IPS-NIHi7 (cell line): ENCODE measurements at regions not wholly inside any gene's neighbourhood (a gene's known extent, or its start where the extent isn't known, plus 50 kb on each side); places are given as distances from the start of the nearest gene placed in this dataset.
"Not testable (repeated sequence)": the region's sequence is repeated elsewhere in the genome, so short reads cannot be mapped to it uniquely, and the experiment has no call there.

Experiments
- DNase-seq: peaks from one replicate; pipeline ENCODE4 v3.0.0; 2012; ENCODE audit warnings: mixed read lengths; ENCODE audit errors: extremely low spot score

DNA sequence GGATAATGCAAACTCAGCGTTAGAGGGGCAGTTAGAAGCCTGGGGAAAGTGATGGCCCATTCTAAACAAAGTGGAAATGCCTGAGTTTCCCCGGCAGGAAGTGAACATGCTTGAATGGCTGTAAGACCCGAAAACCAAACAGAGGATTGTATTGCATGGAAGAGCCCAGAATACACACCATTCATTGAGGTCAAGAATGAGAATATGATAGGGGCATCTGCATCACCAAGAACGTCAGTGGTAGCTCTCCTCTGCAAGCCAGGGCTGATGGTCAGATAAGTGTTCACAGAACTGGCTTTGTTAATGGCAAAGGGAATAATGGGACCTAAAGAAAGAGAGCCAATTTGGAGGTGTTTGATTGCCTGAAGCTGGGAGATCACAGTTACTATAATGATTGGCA is 663.4 kb downstream of the KHDRBS2 start:
- DNase-seq, result no peak

DNA sequence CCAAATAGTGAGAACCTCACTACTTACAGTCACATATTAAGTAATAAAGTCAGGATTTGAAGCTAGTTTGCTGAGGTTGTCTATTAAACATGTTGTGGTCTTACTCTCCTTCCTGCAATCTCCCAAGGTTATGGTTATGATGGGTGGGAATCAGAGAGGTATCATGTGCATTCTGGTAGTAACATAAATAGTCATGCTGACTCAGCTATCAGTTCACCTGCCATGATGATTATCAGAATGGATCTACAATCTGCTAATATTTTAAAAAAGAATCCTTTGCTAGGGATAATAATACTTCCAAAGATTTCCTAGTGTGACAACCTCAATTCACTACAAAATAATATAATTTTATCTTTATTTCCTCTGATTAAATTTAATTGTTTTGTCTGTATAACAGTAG is 671.9 kb downstream of the KHDRBS2 start:
- no peak for DNase-seq

DNA sequence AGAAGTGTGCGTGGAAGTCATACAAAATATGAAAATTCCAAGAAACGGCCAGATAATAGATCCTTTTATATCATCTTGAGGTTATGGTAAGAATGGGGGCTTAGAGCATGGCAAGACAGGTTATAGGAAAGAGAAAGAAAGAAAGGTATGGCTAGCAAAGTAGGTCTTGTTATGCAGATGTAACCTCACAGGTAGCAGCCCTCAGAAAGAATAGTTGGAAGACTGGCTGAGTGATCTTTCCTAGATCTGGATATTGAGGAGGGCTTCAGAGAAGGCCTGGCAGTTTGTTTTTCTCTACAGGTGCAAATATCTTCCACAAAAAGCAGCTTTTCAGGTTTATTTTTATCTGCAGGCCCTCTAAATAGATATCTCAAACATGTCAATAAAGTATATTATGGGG is 679.5 kb downstream of the KHDRBS2 start:
- peak; percentile 28 for DNase-seq

DNA sequence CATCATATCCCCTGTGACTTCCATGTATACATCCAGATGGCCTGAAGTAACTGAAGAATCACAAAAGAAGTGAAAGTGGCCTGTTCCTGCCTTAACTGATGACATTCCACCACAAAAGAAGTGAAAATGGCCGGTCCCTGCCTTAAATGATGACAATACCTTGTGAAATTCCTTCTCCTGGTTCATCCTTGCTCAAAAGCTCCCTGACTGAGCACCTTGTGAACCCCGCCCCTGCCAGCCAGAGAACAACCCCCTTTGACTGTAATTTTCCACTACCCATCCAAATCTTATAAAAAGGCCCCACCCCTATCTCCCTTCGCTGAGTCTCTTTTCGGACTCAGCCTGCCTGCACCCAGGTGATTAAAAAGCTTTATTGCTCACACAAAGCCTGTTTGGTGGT is 680.2 kb downstream of the KHDRBS2 start:
- not testable (repeated sequence) for DNase-seq

DNA sequence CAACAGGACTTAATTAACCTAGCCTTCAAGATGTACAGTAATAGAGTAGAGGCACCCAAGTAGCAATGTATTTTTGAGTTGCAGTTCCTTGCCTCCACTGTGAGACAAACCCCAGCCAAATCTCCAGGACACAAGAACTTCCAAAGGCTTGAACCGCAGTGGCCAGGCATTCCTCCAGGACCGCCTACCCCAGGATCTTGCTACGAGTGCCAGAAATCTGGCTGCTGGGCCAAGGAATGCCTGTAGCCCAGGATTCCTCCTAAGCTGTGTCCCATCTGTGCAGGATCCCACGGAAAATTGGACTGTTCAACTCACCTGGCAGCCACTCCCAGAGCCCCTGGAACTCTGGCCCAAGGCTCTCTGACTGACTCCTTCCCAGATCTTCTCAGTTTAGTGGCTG is 683.9 kb downstream of the KHDRBS2 start:
- not testable (repeated sequence) for DNase-seq

DNA sequence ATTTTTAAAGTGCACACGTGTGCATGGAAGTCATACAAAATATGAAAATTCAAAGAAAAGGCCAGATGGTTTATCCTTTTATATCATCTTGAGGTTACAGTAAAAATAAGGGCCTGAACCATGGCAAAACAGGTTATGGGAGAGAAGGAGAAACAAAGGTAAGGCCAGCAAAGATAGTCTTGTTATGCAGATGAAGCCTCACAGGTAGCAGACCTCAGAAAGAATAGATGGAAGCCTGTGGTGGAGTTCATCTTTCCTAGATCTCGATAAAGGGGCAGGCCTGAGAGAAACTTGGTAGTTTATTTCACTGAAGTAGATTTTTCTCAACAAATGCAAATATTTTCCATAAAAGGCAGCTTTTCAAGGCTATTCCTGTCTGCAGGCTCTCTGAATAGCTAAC is 693.8 kb downstream of the KHDRBS2 start:
- peak; percentile 11 for DNase-seq

DNA sequence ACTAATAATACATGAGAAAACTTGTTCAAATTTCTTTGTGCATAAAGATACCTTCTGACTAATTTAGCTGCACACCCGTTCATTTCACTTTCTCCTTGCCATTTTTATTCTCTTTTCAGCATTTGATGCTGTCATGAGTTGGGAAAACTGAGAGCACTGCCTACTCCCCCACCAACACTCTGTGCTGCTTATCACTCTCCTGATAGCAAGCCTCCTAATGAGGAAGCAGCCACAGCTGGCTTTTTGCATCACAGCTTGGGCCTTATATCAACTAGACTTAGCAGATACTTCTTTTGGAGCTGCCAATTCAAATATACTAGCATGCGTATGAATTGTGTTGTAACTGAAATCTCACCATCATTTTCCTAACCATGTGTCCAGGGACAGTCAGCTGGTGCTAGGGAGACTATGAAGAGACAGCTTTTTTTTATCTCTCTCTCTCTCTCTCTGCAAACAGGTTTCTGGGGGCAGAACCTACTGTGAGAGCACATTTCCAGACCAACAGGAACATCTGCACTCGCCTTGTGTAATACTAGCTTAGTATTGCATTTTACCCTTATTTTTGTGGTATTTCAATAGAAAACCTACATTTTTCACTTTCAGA is 699.0 kb downstream of the KHDRBS2 start:
- DNase-seq, result no peak

DNA sequence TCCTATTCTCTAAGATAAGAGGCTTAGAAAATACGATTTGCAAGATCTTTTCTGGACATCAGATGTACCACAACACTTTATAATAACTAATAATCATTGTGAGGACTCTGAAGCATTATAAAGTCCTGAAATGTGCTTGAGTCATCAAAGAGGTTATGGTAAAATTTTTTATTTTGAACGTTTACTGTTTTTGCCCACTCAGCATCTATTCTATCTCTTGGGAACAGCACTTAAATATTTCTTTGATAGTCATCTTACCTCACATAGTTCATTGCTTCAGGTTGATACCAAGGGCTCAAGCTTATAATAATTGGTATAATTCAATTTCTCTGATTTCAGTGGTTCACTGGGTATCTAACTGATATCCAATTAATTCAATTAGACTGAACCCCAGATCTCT is 700.5 kb downstream of the KHDRBS2 start:
- no peak for DNase-seq

DNA sequence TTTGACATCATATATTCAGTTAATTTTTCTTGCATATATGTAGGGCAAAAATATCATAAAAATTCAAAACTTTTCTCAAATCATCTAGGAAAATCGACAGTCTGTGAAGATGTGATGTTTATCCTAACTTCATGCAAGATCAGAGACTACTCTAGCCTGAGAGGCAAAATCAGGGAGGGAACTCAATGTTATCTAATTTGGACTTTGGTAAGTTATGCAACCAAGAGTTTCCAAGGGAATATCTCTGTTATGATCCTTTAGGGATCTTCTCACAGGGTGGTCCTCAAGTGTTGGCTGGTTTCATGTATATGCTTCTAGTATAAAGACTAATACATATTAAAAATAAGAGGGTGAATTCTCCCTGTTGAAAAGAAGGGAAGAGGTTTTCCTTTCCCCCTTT is 723.9 kb downstream of the KHDRBS2 start:
- DNase-seq, result no peak

DNA sequence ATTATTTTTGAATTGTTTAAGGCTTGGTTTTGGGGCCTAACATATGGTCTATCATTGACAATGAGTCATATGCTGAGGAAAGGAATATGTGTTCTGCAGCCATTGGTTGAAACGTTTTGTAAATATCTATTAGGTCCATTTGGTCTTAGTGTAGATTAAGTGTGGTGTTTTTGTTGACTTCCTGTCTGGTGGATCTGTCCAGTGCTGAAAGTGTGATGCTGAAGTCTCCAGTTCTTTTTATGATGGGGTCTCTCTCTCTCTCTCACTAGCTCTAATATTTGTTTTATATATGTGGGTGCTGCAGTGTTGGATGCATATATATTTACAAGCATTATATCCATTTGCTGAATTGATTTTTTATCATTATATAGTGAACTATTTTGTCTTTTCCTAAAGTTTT is 727.2 kb downstream of the KHDRBS2 start:
- no peak for DNase-seq

DNA sequence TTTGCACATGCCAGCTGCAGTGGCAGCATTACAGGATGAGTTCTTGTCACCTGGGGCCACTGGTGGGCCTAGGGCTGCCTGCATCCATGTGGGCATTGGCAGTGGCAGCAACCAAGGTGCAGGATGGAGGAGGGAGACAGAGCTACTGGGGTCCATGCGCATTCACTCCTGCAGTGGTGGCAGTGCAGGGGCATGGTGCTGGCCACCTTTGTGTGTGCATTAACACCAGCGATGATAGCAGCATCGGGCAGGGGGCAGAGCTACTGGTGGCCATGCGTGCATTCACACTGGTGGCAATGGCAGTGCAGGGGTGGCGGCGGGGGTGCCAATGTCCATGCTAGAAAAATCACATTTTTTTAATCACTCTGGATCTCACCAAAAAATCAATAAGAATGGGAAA is 730.0 kb downstream of the KHDRBS2 start:
- no peak for DNase-seq

DNA sequence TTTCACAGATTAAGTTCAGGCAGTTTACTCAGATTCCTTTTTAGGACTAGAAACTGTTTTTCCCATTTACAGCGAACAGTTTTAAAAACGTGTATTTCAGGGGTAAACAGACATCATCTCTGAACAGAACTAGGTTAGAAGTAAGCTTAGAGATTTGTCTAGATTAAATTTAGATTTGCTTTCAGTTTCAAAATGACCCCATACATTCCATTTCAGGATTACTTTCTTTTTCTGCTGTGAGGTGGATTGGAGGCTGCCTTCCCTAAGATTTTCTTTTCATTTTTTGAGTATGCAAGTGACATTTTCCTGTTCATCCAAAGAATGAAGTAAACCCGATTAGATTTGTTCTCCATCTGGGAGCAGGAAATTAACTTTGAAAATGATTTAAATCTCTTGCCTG is 747.2 kb downstream of the KHDRBS2 start:
- no peak for DNase-seq

DNA sequence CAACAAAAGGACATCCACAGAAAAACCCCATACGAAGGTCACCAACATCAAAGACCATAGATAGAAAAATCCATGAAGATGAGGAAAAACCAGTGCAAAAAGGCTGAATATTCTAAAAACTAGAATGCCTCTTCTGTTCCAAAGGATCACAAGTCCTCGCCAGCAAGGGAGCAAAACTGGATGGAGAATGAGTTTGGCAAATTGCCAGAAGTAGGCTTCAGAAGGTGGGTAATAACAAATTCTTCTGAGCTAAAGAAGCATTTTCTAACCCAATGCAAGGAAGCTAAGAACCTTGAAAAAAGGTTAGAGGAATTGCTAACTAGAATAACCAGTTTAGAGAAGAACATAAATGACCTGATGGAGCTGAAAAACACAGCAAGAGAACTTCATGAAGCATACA is 753.3 kb downstream of the KHDRBS2 start:
- not testable (repeated sequence) for DNase-seq
